Thyroid gland (tissue), 4 donors: ENCODE measurements at regions not wholly inside any gene's neighbourhood (a gene's known extent, or its start where the extent isn't known, plus 50 kb on each side); places are given as distances from the start of the nearest gene placed in this dataset.

Experiments
- DNase-seq, 2 donors: peaks; one replicate each; pipeline ENCODE4 v3.0.0-alpha.2; 2019
- H3K27ac ChIP-seq, 3 donors: fragments of 200-600 bp; sonication (generic); 1 replicate in 2 of 3; 2 replicates in 1 of 3; pipeline ENCODE4 v1.5.1; 2016 to 2019; ENCODE audit warnings: mild to moderate bottlenecking in 1 of 3, moderate library complexity in 1 of 3
- H3K27me3 ChIP-seq: fragments of 200-600 bp; sonication (generic); one replicate; pipeline ENCODE4 v1.5.1; 2019
- H3K36me3 ChIP-seq, 2 donors: fragments of 200-600 bp; sonication (generic); one replicate each; pipeline ENCODE4 v1.5.1; 2016 to 2019
- H3K4me1 ChIP-seq, 2 donors: fragments of 200-600 bp; sonication (generic); one replicate each; pipeline ENCODE4 v1.5.1; 2017 to 2019
- H3K4me3 ChIP-seq, 3 donors: fragments of 200-600 bp; sonication (generic); replicated peaks in 1 of 3; 1 replicate in 2 of 3; 2 replicates in 1 of 3; pipeline ENCODE4 v1.5.1; 2016; ENCODE audit warnings: mild to moderate bottlenecking in 1 of 3
- H3K9me3 ChIP-seq: fragments of 200-600 bp; sonication (generic); one replicate; pipeline ENCODE4 v1.5.1; 2017
- POLR2A ChIP-seq, 2 donors: fragments of 450-650 bp; IDR thresholded peaks; one replicate each; pipeline ENCODE4 v1.6.1; 2017; ENCODE audit warnings: antibody characterized with exemption in 2 of 2, mild to moderate bottlenecking in 2 of 2, moderate library complexity in 1 of 2
- WGBS, 2 donors: methylation state at CpG; one replicate each; pipeline ENCODE4 v1.1.5; 2017; 5-methylcytosine and 5-hydroxymethylcytosine counted together
- intact Hi-C: fragments of 100-400 bp; cut with DNase I; formaldehyde crosslinking; loops from one replicate; pipeline ENCODE4 v1.15.1; 2023
- TF ChIP-seq, protein P1 (sequence below), 6 experiments: fragments of 200-600 bp in 3 of 6; fragments of 450-650 bp in 3 of 6; sonication (generic) in 3 of 6; IDR thresholded peaks; one replicate each; pipeline ENCODE4 v1.5.1; 2016 to 2019; ENCODE audit warnings: antibody characterized with exemption in 6 of 6, mild to moderate bottlenecking in 2 of 6, inconsistent platforms in 1 of 6, moderate library complexity in 1 of 6

DNA sequence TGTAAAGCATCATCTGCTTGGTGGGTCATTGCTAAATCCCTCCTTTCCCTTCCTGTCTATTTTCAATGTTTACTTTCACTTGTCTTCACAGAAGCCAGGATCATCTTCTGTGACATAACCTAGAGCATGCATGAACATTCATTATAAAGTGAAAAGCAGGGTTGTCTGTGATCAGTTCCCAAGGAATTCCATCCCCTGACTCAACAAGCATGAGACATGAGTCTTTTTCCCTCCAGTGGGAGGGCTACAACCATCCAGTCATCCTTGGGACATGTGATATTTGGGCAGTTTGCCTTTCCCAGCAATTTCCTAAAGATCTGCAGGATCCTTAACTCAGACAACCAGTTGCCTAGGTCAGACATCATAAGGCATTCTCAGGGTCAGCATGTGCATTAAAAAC, 166.3 kb upstream of the TMEM196 start:
- no peak for DNase-seq
- no peak for TF ChIP-seq POLR2A (IDR thresholded peaks at IDR 0.05)
- TF ChIP-seq, protein P1, sequence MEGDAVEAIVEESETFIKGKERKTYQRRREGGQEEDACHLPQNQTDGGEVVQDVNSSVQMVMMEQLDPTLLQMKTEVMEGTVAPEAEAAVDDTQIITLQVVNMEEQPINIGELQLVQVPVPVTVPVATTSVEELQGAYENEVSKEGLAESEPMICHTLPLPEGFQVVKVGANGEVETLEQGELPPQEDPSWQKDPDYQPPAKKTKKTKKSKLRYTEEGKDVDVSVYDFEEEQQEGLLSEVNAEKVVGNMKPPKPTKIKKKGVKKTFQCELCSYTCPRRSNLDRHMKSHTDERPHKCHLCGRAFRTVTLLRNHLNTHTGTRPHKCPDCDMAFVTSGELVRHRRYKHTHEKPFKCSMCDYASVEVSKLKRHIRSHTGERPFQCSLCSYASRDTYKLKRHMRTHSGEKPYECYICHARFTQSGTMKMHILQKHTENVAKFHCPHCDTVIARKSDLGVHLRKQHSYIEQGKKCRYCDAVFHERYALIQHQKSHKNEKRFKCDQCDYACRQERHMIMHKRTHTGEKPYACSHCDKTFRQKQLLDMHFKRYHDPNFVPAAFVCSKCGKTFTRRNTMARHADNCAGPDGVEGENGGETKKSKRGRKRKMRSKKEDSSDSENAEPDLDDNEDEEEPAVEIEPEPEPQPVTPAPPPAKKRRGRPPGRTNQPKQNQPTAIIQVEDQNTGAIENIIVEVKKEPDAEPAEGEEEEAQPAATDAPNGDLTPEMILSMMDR (IDR thresholded peaks at IDR 0.05) = no peak
- intact Hi-C loops = no loop called here
- Histone ChIP-seq H3K27me3 (no peaks in the 10 kb centered on the region), H3K4me3 (no peak overlapping the region), H3K4me1 (no peaks in the 10 kb centered on the region), H3K27ac (no peak overlapping the region), H3K9me3 (no peaks in the 10 kb centered on the region), H3K36me3 (no peaks in the 10 kb centered on the region)

DNA sequence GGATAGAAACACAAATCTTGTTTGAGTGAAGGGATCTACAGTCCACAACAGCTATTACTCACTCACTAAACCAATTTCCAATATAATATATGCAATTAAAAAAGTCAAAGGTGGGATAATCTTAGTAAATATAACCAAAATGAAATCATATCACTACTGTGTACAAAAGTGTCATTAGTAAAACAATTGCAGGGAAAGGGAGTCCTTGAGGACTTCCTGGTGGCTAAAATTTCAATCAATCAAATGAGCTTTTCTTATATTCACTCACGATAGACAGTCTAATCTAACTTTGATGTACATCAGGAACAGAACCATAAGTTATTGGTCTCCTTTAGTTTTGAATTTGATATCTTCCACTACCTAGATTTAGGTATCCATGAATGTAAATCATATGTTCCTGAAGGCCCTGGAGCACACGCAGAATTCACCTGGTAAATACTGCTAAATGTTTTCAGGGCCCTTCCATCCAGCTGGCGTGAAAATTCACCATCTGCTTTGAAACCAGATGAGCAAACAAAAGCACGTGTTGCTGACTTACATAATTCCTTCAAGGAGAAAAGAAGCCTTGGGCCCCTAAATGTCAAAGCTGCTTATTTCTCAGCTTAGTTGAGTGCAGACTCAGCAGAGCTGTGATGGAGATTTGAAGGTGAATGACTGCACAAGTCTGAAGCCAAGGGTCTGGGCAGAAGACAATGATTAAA, 159.3 kb upstream of the TMEM196 start:
- H3K27ac ChIP-seq = no peak overlapping the region
- TF ChIP-seq, protein P1 (IDR thresholded peaks at IDR 0.05) = no peak
- H3K27me3 ChIP-seq = no peaks in the 10 kb centered on the region
- intact Hi-C loops = no loop called here
- no peaks in the 10 kb centered on the region for H3K36me3 ChIP-seq
- 69 to 71% methylated on average over 4 of the region's 4 CpGs for WGBS, 2 donors
- DNase-seq = no peak
- no peak overlapping the region for H3K4me3 ChIP-seq
- H3K4me1 ChIP-seq = no peaks in the 10 kb centered on the region
- H3K9me3 ChIP-seq = no peaks in the 10 kb centered on the region

DNA sequence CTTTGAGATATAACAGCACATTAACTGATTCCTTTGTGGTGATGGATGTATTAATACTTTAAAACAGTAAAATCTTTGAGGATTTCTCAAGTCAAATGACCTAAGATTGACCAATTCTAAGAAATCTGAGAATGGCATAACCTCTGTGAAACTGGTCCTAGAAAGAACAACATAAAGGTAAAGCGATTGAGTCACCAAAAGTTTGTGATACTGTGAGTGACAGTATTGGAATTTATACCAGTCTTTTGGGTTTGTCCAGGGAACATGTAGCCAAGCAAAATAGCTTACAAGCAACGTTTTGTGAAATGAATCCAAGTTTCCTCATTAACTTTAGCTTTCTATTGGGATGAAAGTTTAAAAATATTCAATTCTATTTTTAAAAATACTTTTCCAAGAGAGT, 157.4 kb upstream of the TMEM196 start:
- no peak for DNase-seq
- Histone ChIP-seq H3K4me1 (no peaks in the 10 kb centered on the region), H3K36me3 (no peaks in the 10 kb centered on the region), H3K4me3 (no peak overlapping the region), H3K9me3 (no peaks in the 10 kb centered on the region), H3K27me3 (no peaks in the 10 kb centered on the region), H3K27ac (no peak overlapping the region)
- intact Hi-C loops = no loop called here
- WGBS, 2 donors = 67% methylated on average over 2 of the region's 2 CpGs
- TF ChIP-seq, protein P1 (IDR thresholded peaks at IDR 0.05) = no peak
- no peak for TF ChIP-seq POLR2A (IDR thresholded peaks at IDR 0.05)

DNA sequence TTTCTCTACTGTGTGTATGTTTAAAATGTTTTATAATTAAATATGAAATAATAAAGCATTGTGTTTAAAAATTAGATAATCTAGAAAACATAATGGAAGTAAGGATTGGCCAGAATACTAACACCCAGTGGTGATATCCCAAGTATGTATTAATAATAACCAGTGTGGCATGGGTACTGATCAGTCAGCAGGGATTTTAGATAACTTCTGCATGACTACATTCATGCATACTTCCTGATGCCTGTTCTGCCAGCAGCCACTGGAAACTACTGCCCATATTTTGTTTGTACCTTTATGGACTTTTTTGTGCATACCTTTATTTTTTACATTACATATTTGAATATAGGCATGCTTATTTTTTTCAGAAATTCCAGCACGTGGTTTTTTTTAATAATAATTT, 156.6 kb upstream of the TMEM196 start:
- no peaks in the 10 kb centered on the region for H3K36me3 ChIP-seq
- WGBS, 2 donors = 60 to 62% methylated on average over 1 of the region's 1 CpG
- H3K27ac ChIP-seq = no peak overlapping the region
- H3K27me3 ChIP-seq = no peaks in the 10 kb centered on the region
- no peaks in the 10 kb centered on the region for H3K4me1 ChIP-seq
- H3K9me3 ChIP-seq = no peaks in the 10 kb centered on the region
- no peak overlapping the region for H3K4me3 ChIP-seq
- no peak for DNase-seq
- intact Hi-C loops = no loop called here
- no peak for TF ChIP-seq POLR2A (IDR thresholded peaks at IDR 0.05)
- TF ChIP-seq, protein P1 (IDR thresholded peaks at IDR 0.05) = no peak

DNA sequence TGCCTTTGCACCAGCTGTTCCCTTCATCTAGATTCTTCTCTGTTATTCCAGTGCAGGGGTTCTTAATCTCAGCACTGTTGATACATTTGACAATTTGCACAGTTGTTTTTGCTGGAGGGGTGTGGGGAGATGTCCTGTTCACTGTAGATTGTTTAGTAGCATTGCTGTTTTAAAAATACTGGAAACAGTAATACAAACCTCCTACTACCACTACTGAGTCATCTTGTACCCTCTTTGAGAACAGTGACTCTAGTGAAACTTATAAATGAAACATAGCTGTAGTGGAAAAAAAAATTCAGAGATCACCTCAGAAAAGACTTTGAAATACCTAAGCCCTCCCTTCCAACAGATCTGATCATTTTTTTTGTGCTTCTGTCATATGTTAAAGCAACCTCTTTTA, 154.8 kb upstream of the TMEM196 start:
- DNase-seq = no peak
- Histone ChIP-seq H3K27ac (no peak overlapping the region), H3K9me3 (no peaks in the 10 kb centered on the region), H3K27me3 (no peaks in the 10 kb centered on the region), H3K4me3 (no peak overlapping the region), H3K4me1 (no peaks in the 10 kb centered on the region), H3K36me3 (no peaks in the 10 kb centered on the region)
- intact Hi-C loops = no loop called here
- TF ChIP-seq POLR2A (IDR thresholded peaks at IDR 0.05) = no peak
- TF ChIP-seq, protein P1 (IDR thresholded peaks at IDR 0.05) = no peak
